ENCODE measurements at regions not wholly inside any gene's neighbourhood (a gene's known extent, or its start where the extent isn't known, plus 50 kb on each side); places are given as distances from the start of the nearest gene placed in this dataset.

DNA sequence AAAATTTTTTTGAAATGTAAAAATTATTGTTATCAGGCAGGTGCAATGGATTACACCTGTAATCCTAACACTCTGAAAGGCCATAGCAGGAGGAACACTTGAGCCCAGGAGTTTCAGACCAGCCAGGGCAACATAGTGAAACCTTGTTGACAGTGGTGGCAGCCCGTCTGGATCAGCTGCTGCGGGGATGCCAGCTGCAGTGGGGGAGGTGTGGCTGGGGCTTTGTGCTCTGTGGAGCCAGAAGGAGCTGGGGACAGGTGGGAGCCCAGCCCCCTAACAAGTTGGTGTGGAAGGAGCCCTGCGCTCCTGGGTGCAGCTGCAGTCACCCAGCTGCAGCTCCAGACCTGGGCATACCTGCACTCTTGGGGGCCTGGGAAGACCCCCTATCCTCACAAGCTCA, 182.4 kb upstream of the MC4R start:
- no TSS peak for BruUV-seq (replicated peaks)
- H2AK9ac ChIP-seq (replicated peaks; ENCODE audit: low read depth, low read length, poor library complexity) = no peak overlapping the region
- H4K8ac ChIP-seq (ENCODE audit: low read depth in 2 of 2, low read length in 2 of 2) = no peak overlapping the region
- H3K18ac ChIP-seq (ENCODE audit: low read depth, low read length) = no peak overlapping the region
- no peak overlapping the region for H2AK5ac ChIP-seq (ENCODE audit: low read depth, low read length)
- H3K4me3 ChIP-seq (ENCODE audit: insufficient read depth, low read depth, low read length) = no peak overlapping the region
- H3K9me1 ChIP-seq (ENCODE audit: insufficient read depth, low read length) = no peaks in the 10 kb centered on the region
- ATAC-seq (ENCODE audit: low read depth) = no peak
- in situ Hi-C loops (cut with MboI; ENCODE audit: low sequenced_read_pairs) = loop anchor here (5.0 kb wide), 1 partner anchor 563 kb away; no protein-coding TSS in a partner anchor
- H3K9ac ChIP-seq (ENCODE audit: low read depth, low read length) = no peak overlapping the region
- no peaks in the 10 kb centered on the region for H4K20me1 ChIP-seq (ENCODE audit: insufficient read depth, low read length)
- CTCF ChIA-PET = interaction anchor here (0.6 kb wide), 1 partner anchor 473 kb away, joined by 3 read pairs; no protein-coding TSS in a partner anchor
- no peaks in the 10 kb centered on the region for H3K36me3 ChIP-seq (ENCODE audit: control insufficient read depth, insufficient read depth, low read length)
- H3K23ac ChIP-seq (ENCODE audit: low read depth, low read length) = no peak overlapping the region
- H3K79me1 ChIP-seq (ENCODE audit: low read depth in 1 of 2, low read length in 2 of 2) = no peaks in the 10 kb centered on the region
- H4K91ac ChIP-seq (ENCODE audit: insufficient read depth, low read depth, low read length) = no peak overlapping the region
- no peak overlapping the region for H2BK15ac ChIP-seq (ENCODE audit: low read depth, low read length)
- dilution Hi-C loops (cut with HindIII; ENCODE audit: low sequenced_read_pairs, unreplicated experiment) = loop anchor here (25.0 kb wide), 1 partner anchor 568 kb away; no protein-coding TSS in a partner anchor
- H3K27ac ChIP-seq (ENCODE audit: insufficient read depth, low read length) = no peak overlapping the region
- no peaks in the 10 kb centered on the region for H3K4me1 ChIP-seq (ENCODE audit: control insufficient read depth, insufficient read depth, low read length)
- no peak overlapping the region for H4K5ac ChIP-seq (ENCODE audit: low read depth, low read length)
- WGBS, 2 experiments (ENCODE audit: extremely low coverage in 2 of 2, insufficient read length in 1 of 2) = no CpG with 5 or more reads among the region's 3 CpGs
- no peak overlapping the region for H2AFZ ChIP-seq (replicated peaks; ENCODE audit: low read length, poor library complexity)
- no peak overlapping the region for H3K14ac ChIP-seq (replicated peaks; ENCODE audit: low read depth, low read length)
- H3K27me3 ChIP-seq (ENCODE audit: control insufficient read depth, insufficient read depth, low read length) = no peaks in the 10 kb centered on the region
- no peak overlapping the region for H3K4ac ChIP-seq (ENCODE audit: low read depth, low read length)
- H3K4me2 ChIP-seq (ENCODE audit: low read depth, low read length) = no peak overlapping the region
- no peak overlapping the region for H3K56ac ChIP-seq (ENCODE audit: extremely low read depth, insufficient read depth, low read length)
- no peak overlapping the region for H2BK5ac ChIP-seq (ENCODE audit: low read depth, low read length, poor library complexity, severe bottlenecking)
- H2BK120ac ChIP-seq (ENCODE audit: low read depth, low read length) = no peak overlapping the region
- TF ChIP-seq MXI1 (IDR thresholded peaks at IDR 0.05; ENCODE audit: borderline replicate concordance, low read depth, low read length) = no peak
- no peak for TF ChIP-seq MAFK (IDR thresholded peaks at IDR 0.05; ENCODE audit: low read depth, low read length)
- no peak for TF ChIP-seq CHD1 (IDR thresholded peaks at IDR 0.05; ENCODE audit: low read depth, low read length)
- TF ChIP-seq, protein P1, sequence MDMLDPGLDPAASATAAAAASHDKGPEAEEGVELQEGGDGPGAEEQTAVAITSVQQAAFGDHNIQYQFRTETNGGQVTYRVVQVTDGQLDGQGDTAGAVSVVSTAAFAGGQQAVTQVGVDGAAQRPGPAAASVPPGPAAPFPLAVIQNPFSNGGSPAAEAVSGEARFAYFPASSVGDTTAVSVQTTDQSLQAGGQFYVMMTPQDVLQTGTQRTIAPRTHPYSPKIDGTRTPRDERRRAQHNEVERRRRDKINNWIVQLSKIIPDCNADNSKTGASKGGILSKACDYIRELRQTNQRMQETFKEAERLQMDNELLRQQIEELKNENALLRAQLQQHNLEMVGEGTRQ (IDR thresholded peaks at IDR 0.05; ENCODE audit: low read depth, low read length) = no peak
- TF ChIP-seq MAZ (IDR thresholded peaks at IDR 0.05; ENCODE audit: borderline replicate concordance, low read depth, low read length) = no peak
- no peak for TF ChIP-seq CEBPB (IDR thresholded peaks at IDR 0.05; ENCODE audit: low read depth, low read length)
- no peak for TF ChIP-seq BHLHE40 (IDR thresholded peaks at IDR 0.05; ENCODE audit: low read depth, low read length)
- TF ChIP-seq RFX5 (IDR thresholded peaks at IDR 0.05; ENCODE audit: low read depth, low read length) = no peak
- TF ChIP-seq, protein P2, sequence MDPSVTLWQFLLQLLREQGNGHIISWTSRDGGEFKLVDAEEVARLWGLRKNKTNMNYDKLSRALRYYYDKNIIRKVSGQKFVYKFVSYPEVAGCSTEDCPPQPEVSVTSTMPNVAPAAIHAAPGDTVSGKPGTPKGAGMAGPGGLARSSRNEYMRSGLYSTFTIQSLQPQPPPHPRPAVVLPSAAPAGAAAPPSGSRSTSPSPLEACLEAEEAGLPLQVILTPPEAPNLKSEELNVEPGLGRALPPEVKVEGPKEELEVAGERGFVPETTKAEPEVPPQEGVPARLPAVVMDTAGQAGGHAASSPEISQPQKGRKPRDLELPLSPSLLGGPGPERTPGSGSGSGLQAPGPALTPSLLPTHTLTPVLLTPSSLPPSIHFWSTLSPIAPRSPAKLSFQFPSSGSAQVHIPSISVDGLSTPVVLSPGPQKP (IDR thresholded peaks at IDR 0.05; ENCODE audit: borderline replicate concordance, low read depth, low read length) = no peak
- TF ChIP-seq FOS (IDR thresholded peaks at IDR 0.05; ENCODE audit: low read depth, low read length) = no peak
- TF ChIP-seq, protein P3, sequence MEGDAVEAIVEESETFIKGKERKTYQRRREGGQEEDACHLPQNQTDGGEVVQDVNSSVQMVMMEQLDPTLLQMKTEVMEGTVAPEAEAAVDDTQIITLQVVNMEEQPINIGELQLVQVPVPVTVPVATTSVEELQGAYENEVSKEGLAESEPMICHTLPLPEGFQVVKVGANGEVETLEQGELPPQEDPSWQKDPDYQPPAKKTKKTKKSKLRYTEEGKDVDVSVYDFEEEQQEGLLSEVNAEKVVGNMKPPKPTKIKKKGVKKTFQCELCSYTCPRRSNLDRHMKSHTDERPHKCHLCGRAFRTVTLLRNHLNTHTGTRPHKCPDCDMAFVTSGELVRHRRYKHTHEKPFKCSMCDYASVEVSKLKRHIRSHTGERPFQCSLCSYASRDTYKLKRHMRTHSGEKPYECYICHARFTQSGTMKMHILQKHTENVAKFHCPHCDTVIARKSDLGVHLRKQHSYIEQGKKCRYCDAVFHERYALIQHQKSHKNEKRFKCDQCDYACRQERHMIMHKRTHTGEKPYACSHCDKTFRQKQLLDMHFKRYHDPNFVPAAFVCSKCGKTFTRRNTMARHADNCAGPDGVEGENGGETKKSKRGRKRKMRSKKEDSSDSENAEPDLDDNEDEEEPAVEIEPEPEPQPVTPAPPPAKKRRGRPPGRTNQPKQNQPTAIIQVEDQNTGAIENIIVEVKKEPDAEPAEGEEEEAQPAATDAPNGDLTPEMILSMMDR (conservative IDR thresholded peaks at IDR 0.05; ENCODE audit: low read depth, low read length) = no peak
- TF ChIP-seq NFE2L2 (IDR thresholded peaks at IDR 0.05; ENCODE audit: low read depth, low read length) = no peak
- TF ChIP-seq RAD21 (IDR thresholded peaks at IDR 0.05; ENCODE audit: low read length) = no peak
- TF ChIP-seq RCOR1 (IDR thresholded peaks at IDR 0.05; ENCODE audit: insufficient replicate concordance, low read length) = no peak
- no peak for TF ChIP-seq SMC3 (IDR thresholded peaks at IDR 0.05; ENCODE audit: low read depth, low read length)
- TF ChIP-seq POLR2A (IDR thresholded peaks at IDR 0.05; ENCODE audit: low read depth, low read length) = no peak
- H3K9me3 ChIP-seq (ENCODE audit: control insufficient read depth, insufficient read depth, low read length) = no peaks in the 10 kb centered on the region
- no peak for DNase-seq
- intact Hi-C loops (cut with micrococcal nuclease) = no loop called here
- no peak overlapping the region for H2BK20ac ChIP-seq (ENCODE audit: low read depth, low read length)
- POLR2A ChIA-PET (ENCODE audit: unreplicated experiment) = no interaction called here

Measured in IMR-90 (cell line).